ENCODE measurements at regions not wholly inside any gene's neighbourhood (a gene's known extent, or its start where the extent isn't known, plus 50 kb on each side); places are given as distances from the start of the nearest gene placed in this dataset.

DNA sequence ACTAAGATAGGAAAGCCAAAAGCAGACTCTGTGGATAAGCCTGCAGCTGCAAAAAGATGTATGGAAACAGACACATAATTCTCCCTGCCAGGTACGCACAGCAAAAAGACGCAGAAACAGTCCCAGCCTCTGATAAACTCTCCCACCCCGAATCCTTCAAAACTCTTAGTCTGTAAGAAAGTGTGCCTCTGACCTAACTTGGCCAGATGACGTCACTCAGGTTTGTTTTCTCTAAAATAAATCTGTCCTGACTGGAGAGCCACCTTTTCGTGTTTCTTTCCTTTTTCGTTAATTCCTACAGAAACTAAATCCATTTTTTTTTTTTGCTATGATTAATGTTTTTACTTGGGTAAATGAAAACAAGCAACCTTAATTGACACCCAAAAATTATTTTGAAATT, 793.8 kb downstream of the SORCS1 start:
- no peak overlapping the region for H3K9ac ChIP-seq (replicated peaks; ENCODE audit: extremely low read depth, insufficient read depth, low read length)
- FAIRE-seq, result no peak
- intact Hi-C loops (cut with micrococcal nuclease), result no loop called here

More for the DNA sequence above, 793.8 kb downstream of the SORCS1 start:
- Histone ChIP-seq H4K20me1 (replicated peaks; ENCODE audit: control insufficient read depth, extremely low read depth, insufficient read depth, low read length) (no peaks in the 10 kb centered on the region), H3K4me1 (ENCODE audit: control insufficient read depth, extremely low read depth, insufficient read depth, low read length) (no peaks in the 10 kb centered on the region), H3K27me3 (ENCODE audit: control insufficient read depth in 2 of 2, insufficient read depth in 2 of 2, low read length in 2 of 2) (no peaks in the 10 kb centered on the region), H3K27ac (ENCODE audit: insufficient read depth, low read depth, low read length) (no peak overlapping the region), H3K4me2 (ENCODE audit: insufficient read depth, low read length) (no peak overlapping the region), H3K9me1 (replicated peaks; ENCODE audit: control insufficient read depth, extremely low read depth, insufficient read depth, low read length) (no peaks in the 10 kb centered on the region), H3K36me3 (ENCODE audit: control insufficient read depth in 2 of 2, extremely low read depth in 1 of 2, insufficient read depth in 2 of 2, low read length in 2 of 2) (no peaks in the 10 kb centered on the region), H3K9me3 (replicated peaks; ENCODE audit: control insufficient read depth, insufficient read depth, low read length) (peaks cover 3% of the 10 kb centered on the region), H2AFZ (ENCODE audit: low read depth, low read length) (no peak overlapping the region), H3K79me2 (ENCODE audit: control insufficient read depth, insufficient read depth, low read length) (no peaks in the 10 kb centered on the region), H3K4me3 (replicated peaks in 1 of 3; ENCODE audit: insufficient read depth in 1 of 3, low read depth in 1 of 3, low read length in 3 of 3) (no peak overlapping the region)
- TF ChIP-seq FOS (IDR thresholded peaks at IDR 0.05; ENCODE audit: borderline replicate concordance, insufficient read depth, low read length) (no peak), GATA2 (IDR thresholded peaks at IDR 0.05; ENCODE audit: insufficient read depth, insufficient read length, low read depth, low read length) (no peak), EZH2 (IDR thresholded peaks at IDR 0.05; ENCODE audit: borderline replicate concordance, low read depth, low read length, severe bottlenecking) (no peak), MAX (IDR thresholded peaks at IDR 0.05; ENCODE audit: insufficient read depth, insufficient read length) (no peak), POLR2A (IDR thresholded peaks at IDR 0.05; ENCODE audit: low read depth, low read length) (no peak), JUN (IDR thresholded peaks at IDR 0.05; ENCODE audit: borderline replicate concordance, insufficient read depth, insufficient read length, low read depth) (no peak), MYC (IDR thresholded peaks at IDR 0.05; ENCODE audit: low read depth, low read length) (no peak), POLR2AphosphoS5 (IDR thresholded peaks at IDR 0.05; ENCODE audit: insufficient read depth, low read depth, low read length) (no peak)
- TF ChIP-seq, protein P1, sequence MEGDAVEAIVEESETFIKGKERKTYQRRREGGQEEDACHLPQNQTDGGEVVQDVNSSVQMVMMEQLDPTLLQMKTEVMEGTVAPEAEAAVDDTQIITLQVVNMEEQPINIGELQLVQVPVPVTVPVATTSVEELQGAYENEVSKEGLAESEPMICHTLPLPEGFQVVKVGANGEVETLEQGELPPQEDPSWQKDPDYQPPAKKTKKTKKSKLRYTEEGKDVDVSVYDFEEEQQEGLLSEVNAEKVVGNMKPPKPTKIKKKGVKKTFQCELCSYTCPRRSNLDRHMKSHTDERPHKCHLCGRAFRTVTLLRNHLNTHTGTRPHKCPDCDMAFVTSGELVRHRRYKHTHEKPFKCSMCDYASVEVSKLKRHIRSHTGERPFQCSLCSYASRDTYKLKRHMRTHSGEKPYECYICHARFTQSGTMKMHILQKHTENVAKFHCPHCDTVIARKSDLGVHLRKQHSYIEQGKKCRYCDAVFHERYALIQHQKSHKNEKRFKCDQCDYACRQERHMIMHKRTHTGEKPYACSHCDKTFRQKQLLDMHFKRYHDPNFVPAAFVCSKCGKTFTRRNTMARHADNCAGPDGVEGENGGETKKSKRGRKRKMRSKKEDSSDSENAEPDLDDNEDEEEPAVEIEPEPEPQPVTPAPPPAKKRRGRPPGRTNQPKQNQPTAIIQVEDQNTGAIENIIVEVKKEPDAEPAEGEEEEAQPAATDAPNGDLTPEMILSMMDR (IDR thresholded peaks at IDR 0.05; ENCODE audit: extremely low read depth in 1 of 2, insufficient read depth in 1 of 2, low read depth in 1 of 2, low read length in 2 of 2), result no peak
- BruUV-seq (replicated peaks), result no TSS peak
- DNase-seq (ENCODE audit: low read depth, low spot score), result no peak
- dilution Hi-C loops (cut with MboI; ENCODE audit: extremely low pct_ligation_motif_present, low sequenced_read_pairs), result no loop called here
- CTCF ChIA-PET, result no interaction called here
- POLR2A ChIA-PET, result no interaction called here

Data from endothelial cell of umbilical vein (primary cell).